Testis (tissue), 2 donors: ENCODE measurements at regions not wholly inside any gene's neighbourhood (a gene's known extent, or its start where the extent isn't known, plus 50 kb on each side); places are given as distances from the start of the nearest gene placed in this dataset.

ENCODE experiments used
- POLR2A ChIP-seq: fragments of 450-650 bp; IDR thresholded peaks from one replicate; pipeline ENCODE4 v1.6.1; 2017; ENCODE audit warnings: antibody characterized with exemption, mild to moderate bottlenecking, moderate library complexity
- TF ChIP-seq, protein P1 (sequence below), 3 experiments: fragments of 450-650 bp in 2 of 3; fragments of 200-600 bp in 1 of 3; sonication (generic) in 1 of 3; IDR thresholded peaks; one replicate each; pipeline ENCODE4 v1.5.1; 2016 to 2019; ENCODE audit warnings: antibody characterized with exemption in 3 of 3, mild to moderate bottlenecking in 2 of 3, moderate library complexity in 1 of 3

- TF ChIP-seq, protein P1, sequence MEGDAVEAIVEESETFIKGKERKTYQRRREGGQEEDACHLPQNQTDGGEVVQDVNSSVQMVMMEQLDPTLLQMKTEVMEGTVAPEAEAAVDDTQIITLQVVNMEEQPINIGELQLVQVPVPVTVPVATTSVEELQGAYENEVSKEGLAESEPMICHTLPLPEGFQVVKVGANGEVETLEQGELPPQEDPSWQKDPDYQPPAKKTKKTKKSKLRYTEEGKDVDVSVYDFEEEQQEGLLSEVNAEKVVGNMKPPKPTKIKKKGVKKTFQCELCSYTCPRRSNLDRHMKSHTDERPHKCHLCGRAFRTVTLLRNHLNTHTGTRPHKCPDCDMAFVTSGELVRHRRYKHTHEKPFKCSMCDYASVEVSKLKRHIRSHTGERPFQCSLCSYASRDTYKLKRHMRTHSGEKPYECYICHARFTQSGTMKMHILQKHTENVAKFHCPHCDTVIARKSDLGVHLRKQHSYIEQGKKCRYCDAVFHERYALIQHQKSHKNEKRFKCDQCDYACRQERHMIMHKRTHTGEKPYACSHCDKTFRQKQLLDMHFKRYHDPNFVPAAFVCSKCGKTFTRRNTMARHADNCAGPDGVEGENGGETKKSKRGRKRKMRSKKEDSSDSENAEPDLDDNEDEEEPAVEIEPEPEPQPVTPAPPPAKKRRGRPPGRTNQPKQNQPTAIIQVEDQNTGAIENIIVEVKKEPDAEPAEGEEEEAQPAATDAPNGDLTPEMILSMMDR (IDR thresholded peaks at IDR 0.05): no peak
- TF ChIP-seq POLR2A: no peak
Observed at GRCh38 chr15:47618241-47618640, 99.1 kb upstream of the SEMA6D start.
